ENCODE measurements at regions not wholly inside any gene's neighbourhood (a gene's known extent, or its start where the extent isn't known, plus 50 kb on each side); places are given as distances from the start of the nearest gene placed in this dataset.

GRCh38 chr5:68919988-68920490 lies 173.8 kb upstream of the SLC30A5 start:
- TF ChIP-seq CTCF (IDR thresholded peaks at IDR 0.05) (no peak), POLR2AphosphoS5 (IDR thresholded peaks at IDR 0.05; ENCODE audit: low read depth, low read length) (no peak)
